Keratinocyte (primary cell): ENCODE measurements at regions not wholly inside any gene's neighbourhood (a gene's known extent, or its start where the extent isn't known, plus 50 kb on each side); places are given as distances from the start of the nearest gene placed in this dataset.

Experiments used
- DNase-seq: peaks from one replicate; pipeline ENCODE4 v3.0.0-alpha.2; 2011; ENCODE audit warnings: low read depth, missing footprints, low spot score
- FAIRE-seq: peaks from 2 replicates; lab custom pipeline; 2011; peaks lifted over from hg19 to GRCh38; lab: Jason Lieb, UNC
- H2AFZ ChIP-seq: 2 replicates; pipeline ENCODE4 v1.6.0; 2012; ENCODE audit warnings: low read length, control low read depth, inconsistent platforms; ENCODE audit not compliant: control insufficient read depth
- H3K27ac ChIP-seq: 2 replicates; pipeline ENCODE4 v1.5.1; 2011; ENCODE audit warnings: low read length; ENCODE audit not compliant: control insufficient read depth, insufficient read depth
- H3K27me3 ChIP-seq: 3 replicates; pipeline ENCODE4 v1.6.0; 2011; ENCODE audit warnings: low read length; ENCODE audit not compliant: control insufficient read depth, insufficient read depth; ENCODE audit errors: extremely low read depth
- H3K36me3 ChIP-seq, 2 experiments: 2 replicates in 1 of 2; 3 replicates in 1 of 2; pipeline ENCODE4 v1.5.1; 2011; ENCODE audit warnings: low read length in 2 of 2, mild to moderate bottlenecking in 1 of 2; ENCODE audit not compliant: control insufficient read depth in 2 of 2, insufficient read depth in 2 of 2; ENCODE audit errors: extremely low read depth in 1 of 2
- H3K4me1 ChIP-seq: 3 replicates; pipeline ENCODE4 v1.5.1; 2011; ENCODE audit warnings: low read length; ENCODE audit not compliant: control insufficient read depth, insufficient read depth; ENCODE audit errors: extremely low read depth
- H3K4me2 ChIP-seq: 3 replicates; pipeline ENCODE4 v1.6.0; 2011; ENCODE audit warnings: low read depth, low read length; ENCODE audit not compliant: control insufficient read depth, insufficient read depth; ENCODE audit errors: extremely low read depth
- H3K4me3 ChIP-seq, 3 experiments: fragments of 200-600 bp in 1 of 3; sonication (generic) in 1 of 3; 2 replicates in 2 of 3; 3 replicates in 1 of 3; pipeline ENCODE4 v1.5.1; 2011 to 2016; ENCODE audit warnings: low read length in 3 of 3, mild to moderate bottlenecking in 3 of 3, control low read depth in 2 of 3, inconsistent platforms in 1 of 3, low read depth in 1 of 3, mixed read lengths in 1 of 3, mixed run types in 1 of 3, moderate library complexity in 1 of 3; ENCODE audit not compliant: control insufficient read depth in 2 of 3, insufficient read depth in 2 of 3; ENCODE audit errors: extremely low read depth in 1 of 3
- H3K79me2 ChIP-seq: 2 replicates; pipeline ENCODE4 v1.6.0; 2012; ENCODE audit warnings: low read length; ENCODE audit not compliant: control insufficient read depth, insufficient read depth
- H3K9ac ChIP-seq: 3 replicates; pipeline ENCODE4 v1.6.0; 2011; ENCODE audit warnings: low read length; ENCODE audit not compliant: control insufficient read depth, insufficient read depth; ENCODE audit errors: extremely low read depth
- H3K9me1 ChIP-seq: 3 replicates; pipeline ENCODE4 v1.6.0; 2011; ENCODE audit warnings: low read length; ENCODE audit not compliant: control insufficient read depth, insufficient read depth; ENCODE audit errors: extremely low read depth
- H3K9me3 ChIP-seq: 2 replicates; pipeline ENCODE4 v1.5.1; 2012; ENCODE audit warnings: low read depth, low read length; ENCODE audit not compliant: control insufficient read depth
- H4K20me1 ChIP-seq: 3 replicates; pipeline ENCODE4 v1.6.0; 2011; ENCODE audit warnings: low read length; ENCODE audit not compliant: control insufficient read depth, insufficient read depth; ENCODE audit errors: extremely low read depth
- CTCF ChIP-seq, 3 experiments: IDR thresholded peaks in 1 of 3; conservative IDR thresholded peaks in 1 of 3; optimal IDR thresholded peaks in 1 of 3; 2 replicates in 2 of 3; 3 replicates in 1 of 3; pipeline versions ENCODE3 to v1.5.1; 2011; ENCODE audit warnings: low read length in 3 of 3, mild to moderate bottlenecking in 3 of 3, moderate library complexity in 2 of 3, control low read depth in 1 of 3, inconsistent platforms in 1 of 3; ENCODE audit not compliant: insufficient read depth in 2 of 3; ENCODE audit errors: extremely low read depth in 1 of 3
- EZH2 ChIP-seq: IDR thresholded peaks from one replicate; pipeline ENCODE4 v1.6.1; 2012; ENCODE audit warnings: inconsistent platforms, mild to moderate bottlenecking, low read length, moderate library complexity
- dilution Hi-C: fragments of 300-500 bp; cut with MboI; formaldehyde crosslinking; loops from one replicate; pipeline ENCODE4 v1.7.0; 2020; ENCODE audit warnings: low sequenced_read_pairs; ENCODE audit not compliant: extremely low pct_ligation_motif_present

GRCh38 chr14:40346275-40346674, 914.0 kb upstream of the FBXO33 start:
- Histone ChIP-seq H3K9ac (no peak overlapping the region), H3K4me2 (no peak overlapping the region), H3K9me1 (no peaks in the 10 kb centered on the region), H4K20me1 (no peaks in the 10 kb centered on the region), H3K79me2 (no peaks in the 10 kb centered on the region), H3K9me3 (no peaks in the 10 kb centered on the region), H2AFZ (no peak overlapping the region), H3K36me3 (no peaks in the 10 kb centered on the region), H3K27me3 (no peaks in the 10 kb centered on the region), H3K4me1 (no peaks in the 10 kb centered on the region), H3K27ac (no peak overlapping the region), H3K4me3 (no peak overlapping the region)
- dilution Hi-C loops, result no loop called here
- no peak for FAIRE-seq
- TF ChIP-seq EZH2 (no peak), CTCF (optimal IDR thresholded peaks at IDR 0.05 in 1 of 3, IDR thresholded peaks at IDR 0.05 in 1 of 3, conservative IDR thresholded peaks at IDR 0.05 in 1 of 3; ENCODE audit: extremely low read depth in 1 of 3, insufficient read depth in 2 of 3, low read length in 3 of 3) (no peak)
- no peak for DNase-seq

- DNase-seq, result no peak
- H3K79me2 ChIP-seq, result no peaks in the 10 kb centered on the region
Measured at GRCh38 chr14:40345334-40345733, 913.1 kb upstream of the FBXO33 start.

More at GRCh38 chr14:40345334-40345733, 913.1 kb upstream of the FBXO33 start:
- Histone ChIP-seq H4K20me1 (no peaks in the 10 kb centered on the region), H3K36me3 (no peaks in the 10 kb centered on the region), H3K4me3 (no peak overlapping the region), H3K27me3 (no peaks in the 10 kb centered on the region), H3K27ac (no peak overlapping the region), H3K9me3 (no peaks in the 10 kb centered on the region), H3K4me1 (no peaks in the 10 kb centered on the region), H2AFZ (no peak overlapping the region), H3K9me1 (no peaks in the 10 kb centered on the region), H3K9ac (no peak overlapping the region), H3K4me2 (no peak overlapping the region)
- FAIRE-seq, result no peak
- dilution Hi-C loops, result no loop called here
- TF ChIP-seq CTCF (optimal IDR thresholded peaks at IDR 0.05 in 1 of 3, IDR thresholded peaks at IDR 0.05 in 1 of 3, conservative IDR thresholded peaks at IDR 0.05 in 1 of 3; ENCODE audit: extremely low read depth in 1 of 3, insufficient read depth in 2 of 3, low read length in 3 of 3), result no peak
